ENCODE measurements at regions not wholly inside any gene's neighbourhood (a gene's known extent, or its start where the extent isn't known, plus 50 kb on each side); places are given as distances from the start of the nearest gene placed in this dataset.

GRCh38 chr4:10891866-10892265 lies 207.3 kb upstream of the CLNK start:
- POLR2A ChIA-PET: no interaction called here
- TF ChIP-seq TARDBP (IDR thresholded peaks at IDR 0.05): no peak
- CTCF ChIA-PET: no interaction called here
- no peak for DNase-seq (ENCODE audit: extremely low spot score)

GRCh38 chr4:10889819-10890218 lies 205.3 kb upstream of the CLNK start:
- ChIA-PET CTCF (no interaction called here), POLR2A (no interaction called here)
- DNase-seq (ENCODE audit: extremely low spot score): no peak
- TF ChIP-seq BHLHE40 (IDR thresholded peaks at IDR 0.05; ENCODE audit: borderline replicate concordance): no peak
- no peak for TF ChIP-seq FOXM1 (IDR thresholded peaks at IDR 0.05; ENCODE audit: borderline replicate concordance)
- TF ChIP-seq LEF1 (IDR thresholded peaks at IDR 0.05; ENCODE audit: borderline replicate concordance): no peak
- no peak for TF ChIP-seq FOXA1 (IDR thresholded peaks at IDR 0.05)
- no peak for TF ChIP-seq PKNOX1 (IDR thresholded peaks at IDR 0.05)
- no peak for TF ChIP-seq ELF4 (IDR thresholded peaks at IDR 0.05)
- TF ChIP-seq TARDBP (IDR thresholded peaks at IDR 0.05): no peak

- POLR2A ChIA-PET: no interaction called here
- no peak for DNase-seq (ENCODE audit: extremely low spot score)
- CTCF ChIA-PET: no interaction called here
- no peak for TF ChIP-seq CTBP1 (IDR thresholded peaks at IDR 0.05; ENCODE audit: borderline replicate concordance)
- TF ChIP-seq LEF1 (IDR thresholded peaks at IDR 0.05; ENCODE audit: borderline replicate concordance): no peak
- no peak for TF ChIP-seq TARDBP (IDR thresholded peaks at IDR 0.05)
- no peak for TF ChIP-seq ARNT (IDR thresholded peaks at IDR 0.05)
- no peak for TF ChIP-seq HDGF (IDR thresholded peaks at IDR 0.05; ENCODE audit: borderline replicate concordance)
- no peak for TF ChIP-seq FOXA1 (IDR thresholded peaks at IDR 0.05)
- TF ChIP-seq NFRKB (IDR thresholded peaks at IDR 0.05): no peak
- TF ChIP-seq FOXM1 (IDR thresholded peaks at IDR 0.05; ENCODE audit: borderline replicate concordance): no peak
- TF ChIP-seq ZNF384 (IDR thresholded peaks at IDR 0.05): no peak
- TF ChIP-seq FOXK2 (IDR thresholded peaks at IDR 0.05): no peak
- no peak for TF ChIP-seq L3MBTL2 (conservative IDR thresholded peaks at IDR 0.05)
- TF ChIP-seq SUZ12 (IDR thresholded peaks at IDR 0.05): no peak
- no peak for TF ChIP-seq ELF4 (IDR thresholded peaks at IDR 0.05)
- no peak for TF ChIP-seq BHLHE40 (IDR thresholded peaks at IDR 0.05; ENCODE audit: borderline replicate concordance)
- no peak for TF ChIP-seq PKNOX1 (IDR thresholded peaks at IDR 0.05)
- TF ChIP-seq SP1 (IDR thresholded peaks at IDR 0.05): no peak
Measured at GRCh38 chr4:10879411-10880110, 195.0 kb upstream of the CLNK start.

- ChIA-PET POLR2A (no interaction called here), CTCF (no interaction called here)
- no peak for DNase-seq (ENCODE audit: extremely low spot score)
- TF ChIP-seq FOXK2 (IDR thresholded peaks at IDR 0.05): no peak
- no peak for TF ChIP-seq ELF4 (IDR thresholded peaks at IDR 0.05)
- TF ChIP-seq BHLHE40 (IDR thresholded peaks at IDR 0.05; ENCODE audit: borderline replicate concordance): no peak
- no peak for TF ChIP-seq LEF1 (IDR thresholded peaks at IDR 0.05; ENCODE audit: borderline replicate concordance)
- no peak for TF ChIP-seq PKNOX1 (IDR thresholded peaks at IDR 0.05)
- no peak for TF ChIP-seq CTBP1 (IDR thresholded peaks at IDR 0.05; ENCODE audit: borderline replicate concordance)
- TF ChIP-seq NFRKB (IDR thresholded peaks at IDR 0.05): no peak
- TF ChIP-seq HDGF (IDR thresholded peaks at IDR 0.05; ENCODE audit: borderline replicate concordance): no peak
- TF ChIP-seq SUZ12 (IDR thresholded peaks at IDR 0.05): no peak
- no peak for TF ChIP-seq FOXA1 (IDR thresholded peaks at IDR 0.05)
Measured at GRCh38 chr4:10878861-10879260, 194.3 kb upstream of the CLNK start.

- no peak for DNase-seq (ENCODE audit: extremely low spot score)
- ChIA-PET CTCF (no interaction called here), POLR2A (no interaction called here)
- no peak for TF ChIP-seq SUZ12 (IDR thresholded peaks at IDR 0.05)
- no peak for TF ChIP-seq SP1 (IDR thresholded peaks at IDR 0.05)
- no peak for TF ChIP-seq L3MBTL2 (conservative IDR thresholded peaks at IDR 0.05)
- no peak for TF ChIP-seq NFRKB (IDR thresholded peaks at IDR 0.05)
- TF ChIP-seq CTBP1 (IDR thresholded peaks at IDR 0.05; ENCODE audit: borderline replicate concordance): no peak
- TF ChIP-seq ZNF384 (IDR thresholded peaks at IDR 0.05): no peak
Measured at GRCh38 chr4:10877076-10877475, 192.5 kb upstream of the CLNK start.

GRCh38 chr4:10875144-10875799 lies 190.7 kb upstream of the CLNK start:
- ChIA-PET POLR2A (no interaction called here), CTCF (interaction anchor here (0.6 kb wide), 1 partner anchor 337 kb away, joined by 3 read pairs; no protein-coding TSS in a partner anchor)
- TF ChIP-seq SP1 (IDR thresholded peaks at IDR 0.05): no peak
- no peak for TF ChIP-seq PKNOX1 (IDR thresholded peaks at IDR 0.05)
- no peak for TF ChIP-seq FOXA1 (IDR thresholded peaks at IDR 0.05)
- no peak for TF ChIP-seq FOXM1 (IDR thresholded peaks at IDR 0.05; ENCODE audit: borderline replicate concordance)
- no peak for TF ChIP-seq NFRKB (IDR thresholded peaks at IDR 0.05)
- TF ChIP-seq TARDBP (IDR thresholded peaks at IDR 0.05): no peak
- no peak for TF ChIP-seq HDGF (IDR thresholded peaks at IDR 0.05; ENCODE audit: borderline replicate concordance)
- TF ChIP-seq ZNF384 (IDR thresholded peaks at IDR 0.05): no peak
- no peak for TF ChIP-seq BHLHE40 (IDR thresholded peaks at IDR 0.05; ENCODE audit: borderline replicate concordance)
- no peak for TF ChIP-seq LEF1 (IDR thresholded peaks at IDR 0.05; ENCODE audit: borderline replicate concordance)
- no peak for TF ChIP-seq L3MBTL2 (conservative IDR thresholded peaks at IDR 0.05)
- TF ChIP-seq FOXK2 (IDR thresholded peaks at IDR 0.05): no peak
- no peak for TF ChIP-seq ARNT (IDR thresholded peaks at IDR 0.05)
- no peak for DNase-seq (ENCODE audit: extremely low spot score)

Measured in HEK293T (cell line).